GM12878 (cell line): ENCODE measurements at regions not wholly inside any gene's neighbourhood (a gene's known extent, or its start where the extent isn't known, plus 50 kb on each side); places are given as distances from the start of the nearest gene placed in this dataset.

Experiments used
- ATAC-seq: fragments of 200-7000 bp; cut with Tn5 transposase; 3 replicates; pipeline ENCODE4 v1.9.1; 2020; ENCODE audit warnings: mild to moderate bottlenecking, moderate library complexity
- BruUV-seq: library from RNA; stranded (reverse); fragments of 400-500 nt; replicated peaks from 2 replicates; lab custom pipeline; 2021; lab: Mats Ljungman, UMichigan
- CTCF ChIA-PET: fragments of 300-600 bp; sonication (Branson Sonifier 250); formaldehyde crosslinking; extraction: SDS; loops from one replicate; lab custom pipeline; 2021; ENCODE audit warnings: inconsistent platforms; lab: Yijun Ruan, JAX
- POLR2A ChIA-PET: fragments of 350-600 bp; formaldehyde crosslinking; extraction: SDS; loops from one replicate; lab custom pipeline; 2021; ENCODE audit warnings: inconsistent platforms; lab: Charles Lee
- RAD21 ChIA-PET: fragments of 300-600 bp; sonication (Branson Sonifier 250); formaldehyde crosslinking; loops from one replicate; lab custom pipeline; 2023; ENCODE audit warnings: antibody characterized with exemption; ENCODE audit not compliant: unreplicated experiment; lab: Charles Lee
- SMC1A ChIA-PET: fragments of 300-600 bp; sonication (Branson Sonifier 250); formaldehyde crosslinking; loops from one replicate; lab custom pipeline; 2023; ENCODE audit not compliant: unreplicated experiment, uncharacterized antibody; lab: Charles Lee
- DNase-seq: peaks from one replicate; pipeline ENCODE4 v3.0.0-alpha.2; 2011; ENCODE audit warnings: low read depth, low spot score
- FAIRE-seq: peaks from 3 replicates; lab custom pipeline; 2011; peaks lifted over from hg19 to GRCh38; lab: Jason Lieb, UNC
- H2AFZ ChIP-seq: 2 replicates; pipeline ENCODE4 v1.6.0; 2011; ENCODE audit warnings: low read depth, low read length, control low read depth; ENCODE audit not compliant: control insufficient read depth
- H3K27ac ChIP-seq: 2 replicates; pipeline ENCODE4 v1.5.1; 2011; ENCODE audit warnings: control low read depth; ENCODE audit not compliant: control insufficient read depth, insufficient read depth
- H3K27me3 ChIP-seq, 2 experiments: replicated peaks in 1 of 2; 2 replicates each; pipeline versions ENCODE4 v1.6.0 to v1.6.1; 2011; ENCODE audit warnings: low read length in 1 of 2; ENCODE audit not compliant: control insufficient read depth in 2 of 2, insufficient read depth in 2 of 2
- H3K36me3 ChIP-seq, 2 experiments: 2 replicates each; pipeline ENCODE4 v1.5.1; 2011; ENCODE audit warnings: low read length in 1 of 2; ENCODE audit not compliant: control insufficient read depth in 2 of 2, insufficient read depth in 2 of 2
- H3K4me1 ChIP-seq: 2 replicates; pipeline ENCODE4 v1.6.1; 2011; ENCODE audit warnings: mild to moderate bottlenecking, low read length, moderate library complexity, mixed read lengths; ENCODE audit not compliant: control insufficient read depth, insufficient read depth
- H3K4me2 ChIP-seq: 2 replicates; pipeline ENCODE4 v1.6.0; 2011; ENCODE audit warnings: control low read depth; ENCODE audit not compliant: control insufficient read depth, insufficient read depth
- H3K4me3 ChIP-seq: fragments of 200-600 bp; sonication (generic); 2 replicates; pipeline ENCODE4 v1.5.1; 2016
- H3K79me2 ChIP-seq: 2 replicates; pipeline ENCODE4 v1.6.0; 2011; ENCODE audit warnings: low read length; ENCODE audit not compliant: control insufficient read depth, insufficient read depth
- H3K9ac ChIP-seq: 2 replicates; pipeline ENCODE4 v1.8.0; 2011; ENCODE audit warnings: low read length, control low read depth, mixed read lengths; ENCODE audit not compliant: control insufficient read depth, insufficient read depth
- H3K9me3 ChIP-seq: replicated peaks from 3 replicates; pipeline ENCODE4 v1.5.1; 2011; ENCODE audit warnings: mild to moderate bottlenecking, low read length; ENCODE audit not compliant: control insufficient read depth, insufficient read depth
- H4K20me1 ChIP-seq: 2 replicates; pipeline ENCODE4 v1.6.0; 2011; ENCODE audit not compliant: control insufficient read depth, insufficient read depth
- FOXM1 ChIP-seq: IDR thresholded peaks from 2 replicates; pipeline ENCODE4 v1.6.1; 2012; ENCODE audit warnings: low read depth, mild to moderate bottlenecking, inconsistent platforms, low read length, moderate library complexity
- IKZF1 ChIP-seq: fragments of 450-650 bp; conservative IDR thresholded peaks from 2 replicates; pipeline ENCODE4 v1.6.1; 2017; ENCODE audit warnings: antibody characterized with exemption, mild to moderate bottlenecking
- KAT2A ChIP-seq: conservative IDR thresholded peaks from 2 replicates; pipeline ENCODE4 v1.6.1; 2011; ENCODE audit warnings: low read depth, low read length; ENCODE audit not compliant: control insufficient read depth
- PML ChIP-seq: IDR thresholded peaks from 2 replicates; pipeline ENCODE4 v1.6.1; 2012; ENCODE audit warnings: low read length, inconsistent platforms
- SUZ12 ChIP-seq: fragments of 200-600 bp; sonication (generic); IDR thresholded peaks from one replicate; pipeline ENCODE4 v1.6.1; 2018; ENCODE audit warnings: antibody characterized with exemption, mild to moderate bottlenecking; ENCODE audit not compliant: unreplicated experiment
- TCF7 ChIP-seq: IDR thresholded peaks from 2 replicates; pipeline ENCODE4 v1.6.1; 2014; ENCODE audit warnings: antibody characterized with exemption, borderline replicate concordance
- ZBTB11 ChIP-seq: fragments of 450-650 bp; formaldehyde crosslinking; IDR thresholded peaks from 2 replicates; pipeline ENCODE4 v1.5.0; 2022; ENCODE audit warnings: mild to moderate bottlenecking, missing genetic modification characterization
- in situ Hi-C: fragments of 300-500 bp; cut with MboI; formaldehyde crosslinking; loops from 9 replicates; pipeline ENCODE4 v1.14.3; 2018; ENCODE audit warnings: mixed read lengths
- intact Hi-C: fragments of 100-400 bp; cut with micrococcal nuclease; formaldehyde crosslinking; loops from one replicate; pipeline ENCODE4 v1.14.2; 2022; ENCODE audit not compliant: unreplicated experiment
- TF ChIP-seq, protein P1 (sequence below): fragments of 450-650 bp; conservative IDR thresholded peaks from 2 replicates; pipeline ENCODE4 v1.6.1; 2017; ENCODE audit warnings: mild to moderate bottlenecking, moderate library complexity
- TF ChIP-seq, protein P2 (sequence below): IDR thresholded peaks from 2 replicates; pipeline ENCODE4 v1.6.1; 2012; ENCODE audit warnings: improper control_type of control experiment, low read depth, low read length; ENCODE audit not compliant: insufficient replicate concordance

GRCh38 chr3:116916836-116917235 is 207.3 kb downstream of the TUSC7 start:
- H3K36me3 ChIP-seq: no peaks in the 10 kb centered on the region
- ChIA-PET POLR2A (no interaction called here), SMC1A (no interaction called here), RAD21 (no interaction called here)
- H3K9me3 ChIP-seq: no peaks in the 10 kb centered on the region
- BruUV-seq: no TSS peak
- no peak overlapping the region for H3K27ac ChIP-seq
- ATAC-seq (no peak), DNase-seq (no peak)
- H4K20me1 ChIP-seq: no peaks in the 10 kb centered on the region; the same call in 1 of the 2 replicates
- in situ Hi-C loops: no loop called here
- no peak overlapping the region for H3K4me2 ChIP-seq
- H3K4me1 ChIP-seq: no peaks in the 10 kb centered on the region
- H2AFZ ChIP-seq: no peak overlapping the region
- TF ChIP-seq KAT2A: no peak
- no peak for TF ChIP-seq SUZ12
- TF ChIP-seq, protein P1, sequence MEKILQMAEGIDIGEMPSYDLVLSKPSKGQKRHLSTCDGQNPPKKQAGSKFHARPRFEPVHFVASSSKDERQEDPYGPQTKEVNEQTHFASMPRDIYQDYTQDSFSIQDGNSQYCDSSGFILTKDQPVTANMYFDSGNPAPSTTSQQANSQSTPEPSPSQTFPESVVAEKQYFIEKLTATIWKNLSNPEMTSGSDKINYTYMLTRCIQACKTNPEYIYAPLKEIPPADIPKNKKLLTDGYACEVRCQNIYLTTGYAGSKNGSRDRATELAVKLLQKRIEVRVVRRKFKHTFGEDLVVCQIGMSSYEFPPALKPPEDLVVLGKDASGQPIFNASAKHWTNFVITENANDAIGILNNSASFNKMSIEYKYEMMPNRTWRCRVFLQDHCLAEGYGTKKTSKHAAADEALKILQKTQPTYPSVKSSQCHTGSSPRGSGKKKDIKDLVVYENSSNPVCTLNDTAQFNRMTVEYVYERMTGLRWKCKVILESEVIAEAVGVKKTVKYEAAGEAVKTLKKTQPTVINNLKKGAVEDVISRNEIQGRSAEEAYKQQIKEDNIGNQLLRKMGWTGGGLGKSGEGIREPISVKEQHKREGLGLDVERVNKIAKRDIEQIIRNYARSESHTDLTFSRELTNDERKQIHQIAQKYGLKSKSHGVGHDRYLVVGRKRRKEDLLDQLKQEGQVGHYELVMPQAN: no peak
- TF ChIP-seq, protein P2, sequence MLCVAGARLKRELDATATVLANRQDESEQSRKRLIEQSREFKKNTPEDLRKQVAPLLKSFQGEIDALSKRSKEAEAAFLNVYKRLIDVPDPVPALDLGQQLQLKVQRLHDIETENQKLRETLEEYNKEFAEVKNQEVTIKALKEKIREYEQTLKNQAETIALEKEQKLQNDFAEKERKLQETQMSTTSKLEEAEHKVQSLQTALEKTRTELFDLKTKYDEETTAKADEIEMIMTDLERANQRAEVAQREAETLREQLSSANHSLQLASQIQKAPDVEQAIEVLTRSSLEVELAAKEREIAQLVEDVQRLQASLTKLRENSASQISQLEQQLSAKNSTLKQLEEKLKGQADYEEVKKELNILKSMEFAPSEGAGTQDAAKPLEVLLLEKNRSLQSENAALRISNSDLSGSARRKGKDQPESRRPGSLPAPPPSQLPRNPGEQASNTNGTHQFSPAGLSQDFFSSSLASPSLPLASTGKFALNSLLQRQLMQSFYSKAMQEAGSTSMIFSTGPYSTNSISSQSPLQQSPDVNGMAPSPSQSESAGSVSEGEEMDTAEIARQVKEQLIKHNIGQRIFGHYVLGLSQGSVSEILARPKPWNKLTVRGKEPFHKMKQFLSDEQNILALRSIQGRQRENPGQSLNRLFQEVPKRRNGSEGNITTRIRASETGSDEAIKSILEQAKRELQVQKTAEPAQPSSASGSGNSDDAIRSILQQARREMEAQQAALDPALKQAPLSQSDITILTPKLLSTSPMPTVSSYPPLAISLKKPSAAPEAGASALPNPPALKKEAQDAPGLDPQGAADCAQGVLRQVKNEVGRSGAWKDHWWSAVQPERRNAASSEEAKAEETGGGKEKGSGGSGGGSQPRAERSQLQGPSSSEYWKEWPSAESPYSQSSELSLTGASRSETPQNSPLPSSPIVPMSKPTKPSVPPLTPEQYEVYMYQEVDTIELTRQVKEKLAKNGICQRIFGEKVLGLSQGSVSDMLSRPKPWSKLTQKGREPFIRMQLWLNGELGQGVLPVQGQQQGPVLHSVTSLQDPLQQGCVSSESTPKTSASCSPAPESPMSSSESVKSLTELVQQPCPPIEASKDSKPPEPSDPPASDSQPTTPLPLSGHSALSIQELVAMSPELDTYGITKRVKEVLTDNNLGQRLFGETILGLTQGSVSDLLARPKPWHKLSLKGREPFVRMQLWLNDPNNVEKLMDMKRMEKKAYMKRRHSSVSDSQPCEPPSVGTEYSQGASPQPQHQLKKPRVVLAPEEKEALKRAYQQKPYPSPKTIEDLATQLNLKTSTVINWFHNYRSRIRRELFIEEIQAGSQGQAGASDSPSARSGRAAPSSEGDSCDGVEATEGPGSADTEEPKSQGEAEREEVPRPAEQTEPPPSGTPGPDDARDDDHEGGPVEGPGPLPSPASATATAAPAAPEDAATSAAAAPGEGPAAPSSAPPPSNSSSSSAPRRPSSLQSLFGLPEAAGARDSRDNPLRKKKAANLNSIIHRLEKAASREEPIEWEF: no peak
- TF ChIP-seq ZBTB11: no peak
- no peak for TF ChIP-seq IKZF1
- no peak for TF ChIP-seq TCF7
- no peak for TF ChIP-seq PML
- TF ChIP-seq FOXM1: no peak
- TF ChIP-seq, all 136 proteins: peak for 0
- CTCF ChIA-PET: no interaction called here
- intact Hi-C loops: no loop called here
- Histone ChIP-seq H3K27me3 (no peaks in the 10 kb centered on the region), H3K79me2 (no peaks in the 10 kb centered on the region), H3K9ac (no peak overlapping the region), H3K4me3 (no peak overlapping the region)
- no peak for FAIRE-seq
